HG02588 (cell line): ENCODE measurements at regions not wholly inside any gene's neighbourhood (a gene's known extent, or its start where the extent isn't known, plus 50 kb on each side); places are given as distances from the start of the nearest gene placed in this dataset.
"Not testable (repeated sequence)": the region's sequence is repeated elsewhere in the genome, so short reads cannot be mapped to it uniquely, and the experiment has no call there.

Experiments used
- ATAC-seq: cut with Tn5 transposase; IDR thresholded peaks from one replicate; pipeline ENCODE4 v1.9.1; 2021; ENCODE audit warnings: mild to moderate bottlenecking, moderate library complexity; ENCODE audit not compliant: unreplicated experiment

GRCh38 chr19:30097746-30098280 is 155.8 kb downstream of the URI1 start:
- ATAC-seq = no peak

- no peak for ATAC-seq
Observed at GRCh38 chr19:30102239-30102638, 160.2 kb downstream of the URI1 start.

DNA sequence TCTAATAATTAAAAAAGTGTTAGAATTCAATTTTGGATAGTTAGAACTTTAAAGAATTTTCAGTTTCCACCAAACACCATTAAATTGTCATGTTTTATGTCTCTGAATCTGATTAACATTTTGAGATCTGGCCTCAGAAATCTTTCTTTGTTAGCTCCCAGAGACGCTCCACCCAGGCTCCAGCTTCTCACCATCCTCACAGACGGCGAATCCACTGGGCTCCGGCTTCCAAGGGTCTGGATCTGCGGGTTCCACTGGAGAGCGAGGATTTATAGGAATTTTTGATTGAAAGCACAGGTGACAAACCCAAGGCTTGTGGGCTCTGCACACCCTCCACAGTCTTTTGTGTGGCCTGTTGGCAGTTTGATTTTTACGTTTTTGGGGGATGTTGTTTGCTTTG is 160.6 kb downstream of the URI1 start:
- no peak for ATAC-seq

DNA sequence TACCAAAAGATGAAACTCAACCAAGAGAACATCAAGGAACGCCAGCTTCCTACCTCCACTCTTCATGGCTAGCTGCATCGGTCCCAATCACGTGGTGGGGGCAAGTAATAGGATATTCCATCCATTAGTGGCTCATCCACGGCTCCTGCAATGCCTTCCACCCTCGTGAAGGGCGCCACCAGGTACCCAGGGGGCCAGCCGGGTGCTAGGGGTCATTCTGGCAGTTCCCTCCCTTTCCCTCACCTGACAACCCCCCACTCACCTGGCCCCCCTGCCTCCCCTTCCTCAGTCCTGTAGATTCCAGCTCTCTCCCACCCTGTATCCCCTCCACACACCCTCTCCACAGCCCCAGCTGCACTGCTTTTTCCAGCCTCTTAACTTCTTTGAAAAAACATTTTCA is 161.9 kb downstream of the URI1 start:
- ATAC-seq = no peak

DNA sequence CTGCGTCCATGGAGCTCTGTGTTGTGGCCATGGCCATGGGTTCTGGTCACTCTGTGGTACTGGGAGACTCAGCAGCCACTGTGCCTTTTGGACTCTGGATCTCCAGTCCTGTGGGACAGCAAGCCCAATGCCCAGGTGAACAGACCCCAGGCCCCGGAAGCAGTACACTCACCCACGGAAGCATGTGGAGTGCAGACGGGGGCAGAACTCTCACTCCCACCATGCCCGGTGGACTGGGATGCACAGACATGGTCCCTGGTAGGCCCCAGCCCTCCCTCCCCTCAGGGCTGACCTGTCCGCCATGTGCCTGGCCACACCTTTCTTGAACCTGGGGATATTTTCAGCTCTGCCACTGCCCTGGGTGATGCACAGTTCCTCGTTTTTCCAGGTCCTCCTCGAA is 163.3 kb downstream of the URI1 start:
- ATAC-seq = no peak

DNA sequence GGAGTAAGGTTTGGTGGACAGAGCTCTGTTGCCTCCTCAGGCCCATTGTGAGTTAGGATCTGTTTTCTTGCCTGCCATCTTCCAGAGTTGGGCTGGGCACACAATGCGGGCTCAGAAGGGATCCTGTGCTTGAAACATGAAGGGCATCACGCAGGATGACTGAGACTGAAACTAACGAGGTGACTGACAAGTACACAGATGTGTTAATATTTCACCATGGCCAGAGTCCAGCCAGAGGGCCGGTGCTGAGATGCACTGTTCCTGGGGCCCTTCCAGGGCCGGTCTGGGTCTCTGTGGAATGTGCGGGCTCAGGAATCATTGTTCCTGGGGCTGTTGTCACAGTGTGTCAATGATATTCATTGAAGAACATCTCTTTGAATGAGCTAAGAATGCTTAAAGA is 163.7 kb downstream of the URI1 start:
- peak; percentile 75 for ATAC-seq

DNA sequence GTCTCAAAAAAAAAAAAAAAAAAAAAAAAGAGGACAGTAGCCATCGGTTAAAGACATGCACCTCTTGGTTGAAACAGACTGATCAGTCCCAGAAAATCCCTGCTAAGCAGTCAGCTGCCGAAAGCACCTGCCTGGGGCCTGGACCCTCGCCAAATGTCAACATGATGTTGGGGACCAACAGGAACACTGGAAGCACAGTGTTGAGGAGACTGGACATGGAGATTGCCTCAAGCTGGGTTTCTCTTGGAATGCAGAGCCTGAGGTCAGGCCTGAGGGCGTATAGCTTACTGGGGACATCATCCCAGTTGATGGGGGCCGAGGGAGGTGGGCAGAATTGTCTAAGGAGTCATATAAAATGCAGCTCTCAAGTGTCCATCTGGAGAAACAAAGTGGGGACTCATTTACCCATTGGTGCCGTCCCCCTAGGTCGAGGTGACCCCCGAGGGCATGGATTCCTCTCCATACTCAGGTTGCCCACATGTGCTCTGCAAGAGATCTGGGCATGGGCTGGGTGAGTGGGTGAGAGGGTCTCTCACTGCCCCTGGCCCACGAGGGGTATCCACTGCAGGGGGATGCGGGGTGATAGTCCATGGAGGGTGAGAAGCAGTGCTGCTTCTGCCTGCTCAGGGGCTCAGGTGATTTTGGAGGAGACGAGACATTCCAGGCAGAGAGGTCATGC is 164.5 kb downstream of the URI1 start:
- no peak for ATAC-seq

- no peak for ATAC-seq
Observed at GRCh38 chr19:30107251-30107650, 165.2 kb downstream of the URI1 start.

DNA sequence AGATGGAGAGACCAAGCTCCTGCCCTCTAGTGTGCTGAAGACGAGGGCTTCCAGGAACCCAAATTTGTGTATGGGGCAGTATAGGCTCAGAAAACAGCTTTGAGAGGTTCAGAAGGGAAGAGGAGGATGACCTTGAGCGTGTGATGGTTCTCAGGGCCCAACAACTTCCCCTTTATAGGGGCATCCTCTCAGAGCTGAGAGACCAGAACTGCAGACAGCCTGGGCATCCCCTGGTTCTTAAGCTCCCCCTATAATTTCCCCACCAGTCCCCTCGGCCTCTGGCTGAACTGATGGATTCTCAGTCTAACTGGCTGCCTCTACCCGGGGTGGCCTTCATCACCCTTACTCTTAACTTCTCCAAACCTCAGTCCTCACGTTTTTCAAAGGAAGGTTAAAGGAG is 167.5 kb downstream of the URI1 start:
- ATAC-seq = peak; percentile 44

- no peak for ATAC-seq
Observed at GRCh38 chr19:30111021-30111855, 169.2 kb downstream of the URI1 start.

DNA sequence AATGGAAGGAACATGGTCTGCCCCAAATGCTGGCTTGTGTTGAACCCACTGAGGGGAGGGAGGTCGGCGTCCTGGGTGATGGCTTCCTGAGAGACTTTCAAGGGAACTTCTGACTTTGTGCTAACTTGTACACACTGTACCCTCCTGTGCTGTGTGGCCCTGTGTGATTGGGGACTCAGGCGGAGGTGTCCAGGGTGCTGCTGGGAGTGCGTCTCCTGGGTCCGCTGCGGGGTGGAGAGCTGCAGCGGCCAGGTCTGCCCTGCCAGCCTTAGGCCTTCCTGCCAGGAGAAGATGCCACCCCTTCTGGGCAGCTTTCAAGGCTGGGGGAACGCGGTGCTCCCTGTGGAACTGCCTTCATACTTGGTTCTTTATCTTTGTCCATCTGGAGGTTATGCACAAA is 170.1 kb downstream of the URI1 start:
- no peak for ATAC-seq

DNA sequence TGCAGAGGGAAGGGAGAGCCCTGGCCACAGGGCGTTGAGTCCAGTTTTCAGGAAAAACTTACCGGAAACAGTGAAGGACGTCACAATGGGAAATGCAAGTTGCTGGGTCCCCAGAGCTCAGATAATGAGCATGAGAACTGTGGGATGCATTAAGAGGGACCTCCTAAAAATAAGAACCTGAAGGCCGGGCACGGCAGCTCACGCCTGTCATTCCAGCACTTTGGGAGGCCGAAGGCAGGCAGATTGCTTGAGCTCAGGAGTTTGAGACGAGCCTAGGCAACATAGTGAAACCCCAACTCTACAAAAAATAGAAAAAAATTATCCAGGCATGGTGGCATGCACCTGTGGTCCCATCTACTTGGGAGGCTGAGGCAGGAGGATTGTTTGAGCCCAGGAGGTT is 170.6 kb downstream of the URI1 start:
- no peak for ATAC-seq

- ATAC-seq = no peak
Observed at GRCh38 chr19:30113186-30113585, 171.1 kb downstream of the URI1 start.

DNA sequence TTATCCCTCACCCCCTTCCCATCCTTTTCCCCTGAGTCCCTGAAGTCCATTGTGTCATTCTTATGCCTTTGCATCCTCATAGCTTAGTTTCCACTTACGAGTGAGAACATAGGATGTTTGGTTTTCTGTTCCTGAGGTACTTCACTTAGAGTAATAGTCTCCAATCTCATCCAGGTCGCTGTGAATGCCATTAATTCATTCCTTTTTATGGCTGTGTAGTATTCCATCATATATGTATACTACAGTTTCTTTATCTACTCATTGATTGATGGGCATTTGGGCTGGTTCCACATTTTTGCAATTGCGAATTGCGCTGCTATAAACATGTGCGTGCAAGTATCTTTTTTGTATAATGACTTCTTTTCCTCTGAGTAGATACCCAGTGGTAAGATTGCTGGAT is 172.1 kb downstream of the URI1 start:
- not testable (repeated sequence) for ATAC-seq

- ATAC-seq = no peak
Observed at GRCh38 chr19:30115947-30116346, 173.9 kb downstream of the URI1 start.

- no peak for ATAC-seq
Observed at GRCh38 chr19:30116530-30116929, 174.5 kb downstream of the URI1 start.

DNA sequence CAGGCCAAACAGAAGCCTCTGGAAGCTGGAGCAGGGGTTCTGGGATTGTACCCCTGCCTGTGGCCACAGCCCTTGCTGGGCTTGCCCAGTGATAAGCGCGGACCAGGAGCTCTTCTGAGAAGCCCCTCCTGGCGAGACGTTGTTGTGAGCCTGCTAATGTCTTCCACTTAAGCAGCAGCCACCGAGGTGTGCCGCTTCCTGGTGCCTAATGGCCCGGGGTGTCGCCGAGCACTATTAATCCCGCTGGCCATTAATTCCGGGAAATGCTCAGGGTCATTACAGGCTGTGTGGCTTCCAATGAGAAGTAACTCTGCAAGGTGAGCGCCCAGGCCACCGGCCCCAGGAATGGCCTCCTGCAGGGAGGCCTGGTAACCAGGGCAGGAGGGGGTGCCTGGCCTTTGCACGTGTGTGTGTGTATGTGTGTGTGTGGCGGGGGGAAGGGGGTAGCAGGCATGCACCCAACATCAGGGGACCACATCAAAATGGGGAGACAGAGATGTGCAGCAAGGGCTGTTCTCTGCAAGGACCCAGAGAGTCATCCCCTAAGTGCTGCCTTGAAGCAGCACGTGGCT is 175.0 kb downstream of the URI1 start:
- no peak for ATAC-seq

DNA sequence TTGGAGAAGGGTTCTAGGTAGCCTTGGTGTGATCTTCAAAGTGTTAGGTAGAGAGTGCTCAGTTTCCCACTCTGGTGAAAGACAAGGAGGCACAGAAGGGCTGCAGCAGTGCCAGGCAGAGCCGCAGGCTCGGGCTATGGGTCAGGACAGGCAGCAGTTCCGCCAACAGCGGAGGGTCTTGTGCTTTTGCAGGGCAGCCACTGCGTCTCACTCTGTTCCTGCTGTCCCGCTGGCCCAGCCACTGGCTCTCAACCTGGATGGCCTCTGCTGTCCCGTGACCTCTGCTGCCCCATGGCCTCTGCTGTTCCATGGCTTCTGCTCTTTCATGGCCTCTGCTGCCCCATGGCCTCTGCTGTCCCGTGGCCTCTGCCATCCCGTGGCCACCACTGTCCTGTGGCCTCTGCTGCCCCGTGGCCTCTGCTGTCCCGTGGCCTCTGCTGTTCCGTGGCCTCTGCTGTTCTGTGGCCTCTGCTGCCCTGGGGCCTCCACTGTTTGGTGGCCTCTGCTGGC is 175.7 kb downstream of the URI1 start:
- no peak for ATAC-seq

GRCh38 chr19:30118221-30118620 is 176.2 kb downstream of the URI1 start:
- ATAC-seq = no peak

DNA sequence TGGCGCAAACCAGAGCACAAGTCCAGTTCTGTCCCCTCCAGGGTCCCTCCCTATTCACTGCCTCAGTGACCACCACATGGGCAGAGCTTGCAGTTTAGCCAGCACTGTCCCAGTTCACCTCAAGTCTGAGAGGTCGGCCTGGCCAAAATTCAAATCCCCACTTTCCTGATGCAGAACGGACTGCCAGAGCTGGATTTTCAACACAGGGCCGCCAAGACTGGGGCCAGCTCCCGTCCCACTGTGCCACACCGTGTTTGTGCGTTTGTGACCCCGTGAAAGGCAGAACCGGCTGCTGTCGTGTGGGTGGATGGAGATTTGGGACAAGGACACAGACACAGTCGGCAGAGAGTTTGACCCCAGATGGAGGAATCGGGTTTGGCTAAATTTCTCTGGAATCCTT is 176.7 kb downstream of the URI1 start:
- no peak for ATAC-seq

GRCh38 chr19:30119180-30119908 is 177.3 kb downstream of the URI1 start:
- no peak for ATAC-seq
